H9 (cell line): ENCODE measurements at regions not wholly inside any gene's neighbourhood (a gene's known extent, or its start where the extent isn't known, plus 50 kb on each side); places are given as distances from the start of the nearest gene placed in this dataset.

ENCODE experiments used
- DNase-seq: peaks from one replicate; pipeline ENCODE4 v3.0.0-alpha.2; 2017
- H2AFZ ChIP-seq: one replicate; pipeline ENCODE4 v1.6.1; 2013; ENCODE audit warnings: mild to moderate bottlenecking, low read length, control low read depth, moderate library complexity
- H2AK5ac ChIP-seq: 2 replicates; pipeline ENCODE4 v1.6.1; 2013; ENCODE audit warnings: low read length, control low read depth, mixed read lengths; ENCODE audit not compliant: insufficient read length
- H2BK120ac ChIP-seq: one replicate; pipeline ENCODE4 v1.6.1; 2013; ENCODE audit warnings: low read depth, mild to moderate bottlenecking, low read length, control low read depth, inconsistent platforms; ENCODE audit not compliant: poor library complexity, severe bottlenecking
- H2BK12ac ChIP-seq: 2 replicates; pipeline ENCODE4 v1.6.1; 2013; ENCODE audit warnings: low read length, control low read depth, mixed read lengths, low read depth; ENCODE audit not compliant: insufficient read length
- H2BK15ac ChIP-seq: 2 replicates; pipeline ENCODE4 v1.6.1; 2013; ENCODE audit warnings: low read depth, low read length, control low read depth
- H2BK20ac ChIP-seq: one replicate; pipeline ENCODE4 v1.6.1; 2013; ENCODE audit warnings: low read depth, mild to moderate bottlenecking, low read length, control low read depth, inconsistent platforms; ENCODE audit not compliant: poor library complexity, severe bottlenecking
- H2BK5ac ChIP-seq: 2 replicates; pipeline ENCODE4 v1.6.1; 2013; ENCODE audit warnings: low read length, control low read depth, mixed read lengths; ENCODE audit not compliant: insufficient read length
- H3K14ac ChIP-seq: 2 replicates; pipeline ENCODE4 v1.6.1; 2013; ENCODE audit warnings: low read length, control low read depth; ENCODE audit not compliant: insufficient read depth
- H3K18ac ChIP-seq: 2 replicates; pipeline ENCODE4 v1.6.1; 2013; ENCODE audit warnings: low read depth, mild to moderate bottlenecking, mixed read lengths, low read length, control low read depth; ENCODE audit not compliant: insufficient read length
- H3K23ac ChIP-seq: 2 replicates; pipeline ENCODE4 v1.6.1; 2013; ENCODE audit warnings: low read length, control low read depth, mixed read lengths, low read depth; ENCODE audit not compliant: insufficient read length
- H3K23me2 ChIP-seq: 2 replicates; pipeline ENCODE4 v1.6.1; 2013; ENCODE audit warnings: low read depth, mild to moderate bottlenecking, mixed read lengths, low read length, control low read depth; ENCODE audit not compliant: insufficient read length, poor library complexity, severe bottlenecking
- H3K27ac ChIP-seq: 2 replicates; pipeline ENCODE4 v1.5.1; 2013; ENCODE audit warnings: low read length, control low read depth, mixed read lengths, low read depth; ENCODE audit not compliant: insufficient read length
- H3K27me3 ChIP-seq: 2 replicates; pipeline ENCODE4 v1.6.1; 2013; ENCODE audit warnings: low read length, control low read depth, inconsistent platforms; ENCODE audit not compliant: insufficient read depth
- H3K4ac ChIP-seq: 2 replicates; pipeline ENCODE4 v1.6.1; 2013; ENCODE audit warnings: low read depth, mild to moderate bottlenecking, control low read depth, inconsistent platforms, low read length, moderate library complexity
- H3K4me1 ChIP-seq: 2 replicates; pipeline ENCODE4 v1.6.1; 2013; ENCODE audit warnings: low read length, control low read depth, inconsistent platforms; ENCODE audit not compliant: insufficient read depth
- H3K4me2 ChIP-seq: 2 replicates; pipeline ENCODE4 v1.6.1; 2013; ENCODE audit warnings: low read length, control low read depth, mixed read lengths; ENCODE audit not compliant: insufficient read length, insufficient read depth
- H3K56ac ChIP-seq: 2 replicates; pipeline ENCODE4 v1.6.1; 2013; ENCODE audit warnings: low read depth, mild to moderate bottlenecking, mixed read lengths, low read length, control low read depth; ENCODE audit not compliant: insufficient read length
- H3K79me1 ChIP-seq: 2 replicates; pipeline ENCODE4 v1.6.1; 2013; ENCODE audit warnings: low read depth, mild to moderate bottlenecking, moderate library complexity, low read length, control low read depth, inconsistent platforms; ENCODE audit not compliant: insufficient read depth, poor library complexity, severe bottlenecking
- H3K79me2 ChIP-seq: 2 replicates; pipeline ENCODE4 v1.6.1; 2013; ENCODE audit warnings: low read length, control low read depth, inconsistent platforms; ENCODE audit not compliant: insufficient read depth
- H3K9ac ChIP-seq: 2 replicates; pipeline ENCODE4 v1.6.1; 2013; ENCODE audit warnings: low read length, control low read depth, mixed read lengths; ENCODE audit not compliant: insufficient read length; ENCODE audit errors: extremely low read depth
- H3K9me3 ChIP-seq: one replicate; pipeline ENCODE4 v1.6.1; 2013; ENCODE audit warnings: low read depth, low read length, inconsistent platforms; ENCODE audit not compliant: control insufficient read depth
- H3T11ph ChIP-seq: one replicate; pipeline ENCODE4 v1.6.1; 2013; ENCODE audit warnings: mild to moderate bottlenecking, low read length, control low read depth, inconsistent platforms
- H4K20me1 ChIP-seq: one replicate; pipeline ENCODE4 v1.6.1; 2013; ENCODE audit not compliant: control insufficient read depth, insufficient read length, insufficient read depth
- H4K5ac ChIP-seq: 2 replicates; pipeline ENCODE4 v1.6.1; 2013; ENCODE audit warnings: low read depth, mild to moderate bottlenecking, mixed read lengths, low read length, control low read depth; ENCODE audit not compliant: insufficient read length
- H4K8ac ChIP-seq: replicated peaks from 2 replicates; pipeline ENCODE4 v1.6.1; 2013; ENCODE audit warnings: low read length, control low read depth, mixed read lengths, low read depth; ENCODE audit not compliant: insufficient read length
- H4K91ac ChIP-seq: 2 replicates; pipeline ENCODE4 v1.6.1; 2013; ENCODE audit warnings: low read depth, mild to moderate bottlenecking, moderate library complexity, mixed read lengths, low read length, control low read depth; ENCODE audit not compliant: insufficient read length
- H3K27ac Mint-ChIP-seq, 3 experiments: 2 replicates in 2 of 3; 3 replicates in 1 of 3; pipeline ENCODE4 v1.8.0; 2020 to 2021; ENCODE audit warnings: mixed read lengths in 3 of 3, mild to moderate bottlenecking in 1 of 3, moderate library complexity in 1 of 3
- H3K27me3 Mint-ChIP-seq: 2 replicates; pipeline ENCODE4 v1.8.0; 2021; ENCODE audit warnings: low read depth, mild to moderate bottlenecking, moderate library complexity, mixed read lengths
- H3K36me3 Mint-ChIP-seq, 3 experiments: 2 replicates in 2 of 3; 3 replicates in 1 of 3; pipeline ENCODE4 v1.8.0; 2020 to 2021; ENCODE audit warnings: low read depth in 3 of 3, mixed read lengths in 3 of 3; ENCODE audit not compliant: insufficient read depth in 1 of 3
- H3K4me1 Mint-ChIP-seq, 2 experiments: 2 replicates each; pipeline ENCODE4 v1.8.0; 2020; ENCODE audit warnings: mixed read lengths in 2 of 2
- H3K4me3 Mint-ChIP-seq, 2 experiments: 2 replicates in 1 of 2; 3 replicates in 1 of 2; pipeline ENCODE4 v1.8.0; 2020 to 2021; ENCODE audit warnings: mild to moderate bottlenecking in 2 of 2, mixed read lengths in 2 of 2, moderate library complexity in 1 of 2
- H3K9me3 Mint-ChIP-seq, 2 experiments: 2 replicates in 1 of 2; 3 replicates in 1 of 2; pipeline ENCODE4 v1.8.0; 2020; ENCODE audit warnings: mild to moderate bottlenecking in 2 of 2, mixed read lengths in 2 of 2, moderate library complexity in 1 of 2
- WGBS: extraction: QIAGEN DNeasy Blood & Tissue Kit; methylation state at CpG from one replicate; pipeline ENCODE4 v1.1.7; 2013; ENCODE audit warnings: missing lambda C conversion rate, low lambda C conversion rate, mixed read lengths; ENCODE audit not compliant: insufficient read length; ENCODE audit errors: extremely low coverage; 5-methylcytosine and 5-hydroxymethylcytosine counted together
- TF ChIP-seq, protein P1 (sequence below): fragments of 200-600 bp; sonication (generic); conservative IDR thresholded peaks from 3 replicates; pipeline ENCODE4 v1.8.0; 2021; ENCODE audit warnings: antibody characterized with exemption, mild to moderate bottlenecking

DNA sequence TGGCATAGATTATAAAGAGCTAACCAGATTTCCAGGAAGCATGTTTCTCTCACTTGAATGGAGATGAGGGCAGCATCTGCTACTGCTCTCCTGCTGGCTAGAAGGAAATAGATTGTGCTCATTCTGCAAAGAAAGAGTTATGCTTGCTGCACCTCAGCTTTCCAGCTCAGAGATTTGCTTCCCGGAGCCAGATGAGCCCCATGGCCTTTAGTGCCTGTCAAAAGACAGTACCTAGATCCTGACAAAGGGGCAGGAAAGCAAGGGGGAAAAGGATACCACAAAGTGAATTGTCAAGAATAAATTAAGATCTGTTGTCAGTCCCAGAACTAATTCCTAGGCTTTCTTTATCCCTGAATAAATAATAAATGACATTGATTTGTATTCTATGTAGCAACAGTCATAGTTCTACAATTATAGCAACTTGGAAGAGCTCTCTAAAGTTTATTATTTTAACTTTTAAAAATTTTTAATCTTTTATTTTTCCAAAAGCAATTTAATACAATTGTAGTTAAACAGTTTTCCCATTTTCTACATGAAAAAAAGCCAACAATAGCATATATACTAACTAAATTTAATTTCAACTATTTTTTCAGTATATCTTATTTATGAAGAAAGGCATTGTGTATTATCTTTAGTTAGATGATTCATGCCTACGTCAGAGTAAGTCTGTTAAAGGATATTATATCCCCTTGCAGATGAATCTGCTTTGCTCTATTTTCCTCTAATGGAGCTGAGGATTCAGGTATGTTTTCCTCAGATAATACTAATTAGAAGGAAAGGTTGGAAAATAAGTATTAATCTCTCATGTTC, 306.1 kb upstream of the DDI1 start:
- no peak overlapping the region for H2AFZ ChIP-seq
- TF ChIP-seq, protein P1, sequence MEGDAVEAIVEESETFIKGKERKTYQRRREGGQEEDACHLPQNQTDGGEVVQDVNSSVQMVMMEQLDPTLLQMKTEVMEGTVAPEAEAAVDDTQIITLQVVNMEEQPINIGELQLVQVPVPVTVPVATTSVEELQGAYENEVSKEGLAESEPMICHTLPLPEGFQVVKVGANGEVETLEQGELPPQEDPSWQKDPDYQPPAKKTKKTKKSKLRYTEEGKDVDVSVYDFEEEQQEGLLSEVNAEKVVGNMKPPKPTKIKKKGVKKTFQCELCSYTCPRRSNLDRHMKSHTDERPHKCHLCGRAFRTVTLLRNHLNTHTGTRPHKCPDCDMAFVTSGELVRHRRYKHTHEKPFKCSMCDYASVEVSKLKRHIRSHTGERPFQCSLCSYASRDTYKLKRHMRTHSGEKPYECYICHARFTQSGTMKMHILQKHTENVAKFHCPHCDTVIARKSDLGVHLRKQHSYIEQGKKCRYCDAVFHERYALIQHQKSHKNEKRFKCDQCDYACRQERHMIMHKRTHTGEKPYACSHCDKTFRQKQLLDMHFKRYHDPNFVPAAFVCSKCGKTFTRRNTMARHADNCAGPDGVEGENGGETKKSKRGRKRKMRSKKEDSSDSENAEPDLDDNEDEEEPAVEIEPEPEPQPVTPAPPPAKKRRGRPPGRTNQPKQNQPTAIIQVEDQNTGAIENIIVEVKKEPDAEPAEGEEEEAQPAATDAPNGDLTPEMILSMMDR = no peak
- H3K14ac ChIP-seq = no peak overlapping the region
- H3K4ac ChIP-seq = no peak overlapping the region
- Mint-ChIP-seq H3K27me3 (no peaks in the 10 kb centered on the region), H3K27ac (peak overlapping the region in 1 of 3 experiments; percentile 83; a peak in 2 of 7 replicates), H3K4me1 (peaks cover 0 to 3% of the 10 kb centered on the region in 2 experiments; a peak in 2 of 4 replicates), H3K4me3 (no peak overlapping the region), H3K36me3 (peaks cover 15 to 25% (median 16%) of the 10 kb centered on the region in 3 experiments), H3K9me3 (peaks cover 26% of the 10 kb centered on the region in 2 experiments)
- H4K20me1 ChIP-seq = no peaks in the 10 kb centered on the region
- H3K23ac ChIP-seq = no peak overlapping the region
- DNase-seq = no peak
- no peaks in the 10 kb centered on the region; the same call in 1 of the 2 replicates for H3K4me1 ChIP-seq
- H3K79me2 ChIP-seq = no peaks in the 10 kb centered on the region
- H3K9me3 ChIP-seq = peaks cover 15% of the 10 kb centered on the region
- H2BK15ac ChIP-seq = no peak overlapping the region
- no peak overlapping the region for H4K8ac ChIP-seq
- no peak overlapping the region for H2BK120ac ChIP-seq
- H3K23me2 ChIP-seq = no peaks in the 10 kb centered on the region
- no peak overlapping the region for H2BK20ac ChIP-seq
- H3K27me3 ChIP-seq = no peaks in the 10 kb centered on the region
- H2AK5ac ChIP-seq = no peak overlapping the region
- H3T11ph ChIP-seq = no peak overlapping the region
- no peak overlapping the region for H3K56ac ChIP-seq
- WGBS = no CpG with 5 or more reads among the region's 2 CpGs
- no peak overlapping the region for H3K27ac ChIP-seq
- no peak overlapping the region for H4K91ac ChIP-seq
- H3K9ac ChIP-seq = no peak overlapping the region
- no peak overlapping the region for H3K18ac ChIP-seq
- H4K5ac ChIP-seq = no peak overlapping the region
- H3K79me1 ChIP-seq = no peaks in the 10 kb centered on the region
- H2BK5ac ChIP-seq = no peak overlapping the region
- H2BK12ac ChIP-seq = no peak overlapping the region
- H3K4me2 ChIP-seq = no peak overlapping the region
